ENCODE measurements at regions not wholly inside any gene's neighbourhood (a gene's known extent, or its start where the extent isn't known, plus 50 kb on each side); places are given as distances from the start of the nearest gene placed in this dataset.

DNA sequence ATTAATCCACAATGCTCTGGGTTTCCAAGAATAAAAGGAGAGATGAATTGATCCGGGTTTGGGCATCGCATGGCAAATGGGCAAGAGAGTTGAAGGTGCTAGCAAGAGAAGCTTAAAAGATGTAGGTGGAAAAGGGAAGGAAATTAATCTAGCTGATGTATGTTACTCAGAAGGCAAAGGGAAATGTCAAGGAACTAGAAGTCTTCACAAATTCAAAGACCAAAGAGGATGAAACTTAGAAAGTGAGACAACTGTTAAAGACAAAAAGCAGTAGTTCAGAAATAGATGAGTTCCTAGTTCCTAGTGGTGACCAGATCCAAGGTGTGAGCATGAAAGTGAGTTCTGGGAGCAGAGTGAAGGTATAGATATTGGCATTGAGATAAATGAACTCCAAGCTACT lies 228.3 kb downstream of the SEC23A start:
- TF ChIP-seq, protein P1, sequence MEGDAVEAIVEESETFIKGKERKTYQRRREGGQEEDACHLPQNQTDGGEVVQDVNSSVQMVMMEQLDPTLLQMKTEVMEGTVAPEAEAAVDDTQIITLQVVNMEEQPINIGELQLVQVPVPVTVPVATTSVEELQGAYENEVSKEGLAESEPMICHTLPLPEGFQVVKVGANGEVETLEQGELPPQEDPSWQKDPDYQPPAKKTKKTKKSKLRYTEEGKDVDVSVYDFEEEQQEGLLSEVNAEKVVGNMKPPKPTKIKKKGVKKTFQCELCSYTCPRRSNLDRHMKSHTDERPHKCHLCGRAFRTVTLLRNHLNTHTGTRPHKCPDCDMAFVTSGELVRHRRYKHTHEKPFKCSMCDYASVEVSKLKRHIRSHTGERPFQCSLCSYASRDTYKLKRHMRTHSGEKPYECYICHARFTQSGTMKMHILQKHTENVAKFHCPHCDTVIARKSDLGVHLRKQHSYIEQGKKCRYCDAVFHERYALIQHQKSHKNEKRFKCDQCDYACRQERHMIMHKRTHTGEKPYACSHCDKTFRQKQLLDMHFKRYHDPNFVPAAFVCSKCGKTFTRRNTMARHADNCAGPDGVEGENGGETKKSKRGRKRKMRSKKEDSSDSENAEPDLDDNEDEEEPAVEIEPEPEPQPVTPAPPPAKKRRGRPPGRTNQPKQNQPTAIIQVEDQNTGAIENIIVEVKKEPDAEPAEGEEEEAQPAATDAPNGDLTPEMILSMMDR (IDR thresholded peaks at IDR 0.05) = no peak
- TF ChIP-seq NR1H2 (CRISPR knock-in tag; IDR thresholded peaks at IDR 0.05) (no peak), IRF2 (CRISPR knock-in tag; IDR thresholded peaks at IDR 0.05; ENCODE audit: borderline replicate concordance, low read depth) (no peak)
- TF ChIP-seq, protein P2, sequence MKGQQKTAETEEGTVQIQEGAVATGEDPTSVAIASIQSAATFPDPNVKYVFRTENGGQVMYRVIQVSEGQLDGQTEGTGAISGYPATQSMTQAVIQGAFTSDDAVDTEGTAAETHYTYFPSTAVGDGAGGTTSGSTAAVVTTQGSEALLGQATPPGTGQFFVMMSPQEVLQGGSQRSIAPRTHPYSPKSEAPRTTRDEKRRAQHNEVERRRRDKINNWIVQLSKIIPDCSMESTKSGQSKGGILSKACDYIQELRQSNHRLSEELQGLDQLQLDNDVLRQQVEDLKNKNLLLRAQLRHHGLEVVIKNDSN (CRISPR knock-in tag; IDR thresholded peaks at IDR 0.05) = no peak

Data from WTC11 (cell line).